Left ventricle myocardium inferior (tissue), 1 donor: ENCODE measurements at regions not wholly inside any gene's neighbourhood (a gene's known extent, or its start where the extent isn't known, plus 50 kb on each side); places are given as distances from the start of the nearest gene placed in this dataset.
"Not testable (repeated sequence)": the region's sequence is repeated elsewhere in the genome, so short reads cannot be mapped to it uniquely, and the experiment has no call there.

Experiments
- DNase-seq: peaks from one replicate; pipeline ENCODE4 v3.0.0-alpha.2; 2020
- H3K27ac ChIP-seq: fragments of 200-600 bp; replicated peaks from 2 replicates; pipeline ENCODE4 v1.8.0; 2021
- H3K27me3 ChIP-seq: fragments of 200-600 bp; 2 replicates; pipeline ENCODE4 v1.8.0; 2021; ENCODE audit warnings: low read depth
- H3K36me3 ChIP-seq: fragments of 200-600 bp; 2 replicates; pipeline ENCODE4 v1.8.0; 2021
- H3K4me1 ChIP-seq: fragments of 200-600 bp; 2 replicates; pipeline ENCODE4 v1.8.0; 2021
- H3K4me3 ChIP-seq: fragments of 200-600 bp; 2 replicates; pipeline ENCODE4 v1.8.0; 2021; ENCODE audit warnings: mild to moderate bottlenecking, moderate library complexity
- H3K9me3 ChIP-seq: fragments of 200-600 bp; replicated peaks from 2 replicates; pipeline ENCODE4 v1.8.0; 2021
- CTCF ChIP-seq: fragments of 200-600 bp; IDR thresholded peaks from 2 replicates; pipeline ENCODE4 v1.8.0; 2021; ENCODE audit warnings: antibody characterized with exemption, mild to moderate bottlenecking, borderline replicate concordance
- intact Hi-C: fragments of 100-400 bp; cut with micrococcal nuclease; formaldehyde crosslinking; loops from one replicate; pipeline ENCODE4 v1.11.0; 2022
- donor health status: DM: no; HTN: yes; CAD: no; lungs with severe emphysema.

- Histone ChIP-seq H3K27ac (no peak overlapping the region), H3K4me3 (no peak overlapping the region), H3K27me3 (no peaks in the 10 kb centered on the region), H3K9me3 (no peaks in the 10 kb centered on the region), H3K36me3 (no peaks in the 10 kb centered on the region), H3K4me1 (no peaks in the 10 kb centered on the region)
- intact Hi-C loops = no loop called here
- no peak for DNase-seq
- no peak for TF ChIP-seq CTCF
Observed at GRCh38 chrX:46152756-46153155, 392.5 kb downstream of the ZNF674 start.

DNA sequence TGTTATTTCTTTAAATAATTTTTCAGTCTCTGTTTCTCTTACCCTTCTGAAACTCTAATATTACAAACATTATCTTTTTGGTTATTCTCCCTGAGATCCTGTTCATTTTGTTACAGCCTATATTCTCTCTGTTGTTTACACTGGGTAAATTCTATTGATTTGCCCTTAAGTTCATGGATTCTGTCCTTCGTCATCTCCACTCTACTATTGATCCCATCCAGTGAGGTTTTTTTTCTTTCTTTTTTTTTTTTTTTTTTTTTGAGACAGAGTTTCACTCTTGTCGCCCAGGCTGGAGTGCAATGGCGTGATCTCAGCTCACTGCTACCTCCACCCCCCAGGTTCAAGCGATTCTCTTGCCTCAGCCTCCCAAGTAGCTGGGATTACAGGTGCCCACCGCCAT is 393.9 kb downstream of the ZNF674 start:
- H3K27me3 ChIP-seq, H3K27ac ChIP-seq, H3K36me3 ChIP-seq, H3K4me1 ChIP-seq, H3K9me3 ChIP-seq, intact Hi-C loops, H3K4me3 ChIP-seq, DNase-seq: not testable (repeated sequence)

DNA sequence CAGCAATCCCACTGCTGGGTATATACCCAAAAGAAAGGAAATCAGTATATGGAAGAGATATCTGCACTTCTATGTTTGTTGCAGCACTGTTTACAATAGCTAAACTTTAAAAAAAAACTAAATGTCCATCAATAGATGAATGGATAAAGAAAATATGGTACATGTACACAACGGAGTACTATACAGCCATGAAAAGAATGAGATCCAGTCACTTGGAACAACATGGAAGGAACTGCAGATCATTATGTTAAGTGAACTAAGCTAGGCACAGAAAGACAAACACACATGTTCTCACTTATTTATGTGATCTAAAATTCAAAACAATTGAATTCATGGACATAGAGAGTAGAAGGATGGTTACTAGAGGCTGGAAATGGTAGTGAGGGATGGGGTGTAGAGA is 400.7 kb downstream of the ZNF674 start:
- Histone ChIP-seq H3K27ac (no peak overlapping the region), H3K4me1 (no peaks in the 10 kb centered on the region), H3K36me3 (no peaks in the 10 kb centered on the region), H3K27me3 (no peaks in the 10 kb centered on the region), H3K9me3 (no peaks in the 10 kb centered on the region), H3K4me3 (no peak overlapping the region)
- no peak for DNase-seq
- TF ChIP-seq CTCF = no peak
- intact Hi-C loops = no loop called here

GRCh38 chrX:46140272-46140671 is 404.9 kb downstream of the ZNF674 start:
- no peak for TF ChIP-seq CTCF
- Histone ChIP-seq H3K27me3 (no peaks in the 10 kb centered on the region), H3K4me1 (no peaks in the 10 kb centered on the region), H3K27ac (no peak overlapping the region), H3K4me3 (no peak overlapping the region), H3K9me3 (no peaks in the 10 kb centered on the region), H3K36me3 (no peaks in the 10 kb centered on the region)
- no peak for DNase-seq
- intact Hi-C loops = no loop called here

DNA sequence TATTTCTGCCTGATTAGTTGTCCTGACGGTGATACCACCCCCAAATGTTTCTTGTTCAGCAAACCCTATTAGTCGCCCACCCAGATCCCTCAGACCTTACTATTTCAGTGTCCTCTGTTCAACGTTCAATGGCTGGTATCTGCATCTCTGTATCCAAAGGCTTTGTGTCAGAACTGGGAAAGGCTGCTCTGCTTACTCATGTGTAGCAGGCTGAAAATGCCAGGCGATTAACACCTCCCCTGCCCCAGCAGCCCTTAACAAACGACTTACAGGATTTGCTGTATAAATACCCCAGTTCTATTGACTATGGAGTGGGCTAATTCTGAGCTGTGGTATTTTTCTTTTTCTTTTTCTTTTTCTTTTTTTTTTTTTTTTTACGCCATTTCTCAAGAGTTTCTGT is 415.0 kb downstream of the ZNF674 start:
- H3K27me3 ChIP-seq = no peaks in the 10 kb centered on the region
- no peak for DNase-seq
- no peak overlapping the region for H3K27ac ChIP-seq
- no peaks in the 10 kb centered on the region for H3K4me1 ChIP-seq
- H3K9me3 ChIP-seq = no peaks in the 10 kb centered on the region
- no peak for TF ChIP-seq CTCF
- no peak overlapping the region for H3K4me3 ChIP-seq
- intact Hi-C loops = no loop called here
- H3K36me3 ChIP-seq = no peaks in the 10 kb centered on the region

DNA sequence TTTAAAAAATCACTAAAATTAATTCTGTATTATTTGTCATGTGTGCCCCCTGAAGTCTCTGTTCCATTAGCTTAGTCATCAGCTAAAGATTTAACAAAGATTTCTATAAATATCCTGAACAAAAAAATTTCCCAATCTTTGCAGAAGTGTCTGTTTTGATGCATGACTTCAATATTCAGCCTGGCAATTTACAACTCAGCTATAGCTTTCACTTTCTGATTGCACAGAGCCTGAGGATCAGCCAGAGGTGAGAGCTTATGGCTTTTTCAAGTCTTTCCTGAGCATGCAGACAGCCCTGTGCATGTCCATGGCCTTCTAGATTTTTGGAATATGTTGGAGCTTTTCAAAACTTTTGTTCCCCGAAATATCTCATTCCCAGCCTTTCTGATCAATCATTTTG is 420.1 kb downstream of the ZNF674 start:
- H3K9me3 ChIP-seq = no peaks in the 10 kb centered on the region
- H3K4me1 ChIP-seq = no peaks in the 10 kb centered on the region
- intact Hi-C loops = no loop called here
- H3K27me3 ChIP-seq = no peaks in the 10 kb centered on the region
- H3K27ac ChIP-seq = no peak overlapping the region
- no peak overlapping the region for H3K4me3 ChIP-seq
- no peak for DNase-seq
- TF ChIP-seq CTCF = no peak
- H3K36me3 ChIP-seq = no peaks in the 10 kb centered on the region
